GM21717 (cell line): ENCODE measurements at regions not wholly inside any gene's neighbourhood (a gene's known extent, or its start where the extent isn't known, plus 50 kb on each side); places are given as distances from the start of the nearest gene placed in this dataset.
A peak's percentile ranks its signal among the peaks of the same experiment; 100 is the strongest.
"Not testable (repeated sequence)": the region's sequence is repeated elsewhere in the genome, so short reads cannot be mapped to it uniquely, and the experiment has no call there.

Experiments used
- ATAC-seq: cut with Tn5 transposase; IDR thresholded peaks from one replicate; pipeline ENCODE4 v1.9.1; 2021; ENCODE audit warnings: mild to moderate bottlenecking, moderate library complexity; ENCODE audit not compliant: unreplicated experiment

GRCh38 chr11:23453522-23453921 is 593.2 kb upstream of the CCDC179 start:
- ATAC-seq, result no peak

- ATAC-seq, result no peak
Observed at GRCh38 chr11:23455321-23455891, 595.1 kb upstream of the CCDC179 start.

- ATAC-seq, result no peak
Observed at GRCh38 chr11:23457641-23458040, 597.4 kb upstream of the CCDC179 start.

- no peak for ATAC-seq
Observed at GRCh38 chr11:23471878-23472277, 611.6 kb upstream of the CCDC179 start.

- ATAC-seq, result no peak
Observed at GRCh38 chr11:23473782-23474181, 613.5 kb upstream of the CCDC179 start.

GRCh38 chr11:23480736-23481135 is 620.5 kb upstream of the CCDC179 start:
- no peak for ATAC-seq

- ATAC-seq, result not testable (repeated sequence)
Observed at GRCh38 chr11:23484146-23484545, 623.9 kb upstream of the CCDC179 start.

- not testable (repeated sequence) for ATAC-seq
Observed at GRCh38 chr11:23484618-23485017, 624.3 kb upstream of the CCDC179 start.

GRCh38 chr11:23490557-23491235 is 630.4 kb upstream of the CCDC179 start:
- no peak for ATAC-seq

GRCh38 chr11:23494981-23495380 is 634.7 kb upstream of the CCDC179 start:
- ATAC-seq, result no peak

GRCh38 chr11:23496340-23496739 is 636.1 kb upstream of the CCDC179 start:
- no peak for ATAC-seq

- ATAC-seq, result no peak
Observed at GRCh38 chr11:23497040-23497439, 636.8 kb upstream of the CCDC179 start.

GRCh38 chr11:23502389-23502788 is 642.1 kb upstream of the CCDC179 start:
- ATAC-seq, result no peak

- ATAC-seq, result no peak
Observed at GRCh38 chr11:23502826-23503225, 642.6 kb upstream of the CCDC179 start.

- ATAC-seq, result peak; percentile 52
Observed at GRCh38 chr11:23509023-23509422, 648.7 kb upstream of the CCDC179 start.

- ATAC-seq, result no peak
Observed at GRCh38 chr11:23509821-23510220, 649.5 kb upstream of the CCDC179 start.

GRCh38 chr11:23519194-23519593 is 658.9 kb upstream of the CCDC179 start:
- ATAC-seq, result no peak

- no peak for ATAC-seq
Observed at GRCh38 chr11:23520226-23520960, 660.1 kb upstream of the CCDC179 start.

- ATAC-seq, result no peak
Observed at GRCh38 chr11:23536907-23537306, 676.6 kb upstream of the CCDC179 start.

- ATAC-seq, result no peak
Observed at GRCh38 chr11:23539556-23539955, 679.3 kb upstream of the CCDC179 start.

- ATAC-seq, result peak; percentile 85
Observed at GRCh38 chr11:23540101-23540561, 679.9 kb upstream of the CCDC179 start.

- ATAC-seq, result no peak
Observed at GRCh38 chr11:23542189-23542588, 681.9 kb upstream of the CCDC179 start.
